Lower lobe of right lung (tissue), 2 donors: ENCODE measurements at regions not wholly inside any gene's neighbourhood (a gene's known extent, or its start where the extent isn't known, plus 50 kb on each side); places are given as distances from the start of the nearest gene placed in this dataset.

Experiments used
- ATAC-seq, 2 donors: fragments of 200-7000 bp; cut with Tn5 transposase; one replicate each; pipeline ENCODE4 v1.9.1; 2020 to 2022; ENCODE audit warnings: mild to moderate bottlenecking in 2 of 2, moderate library complexity in 2 of 2
- DNase-seq: peaks from one replicate; pipeline ENCODE4 v3.0.0-alpha.2; 2020
- H3K27ac ChIP-seq: fragments of 200-600 bp; one replicate; pipeline ENCODE4 v1.8.0; 2022
- H3K27me3 ChIP-seq: fragments of 200-600 bp; one replicate; pipeline ENCODE4 v1.8.0; 2022; ENCODE audit warnings: low read depth
- H3K36me3 ChIP-seq: fragments of 200-600 bp; one replicate; pipeline ENCODE4 v1.8.0; 2022; ENCODE audit warnings: mild to moderate bottlenecking
- H3K4me1 ChIP-seq: fragments of 200-600 bp; one replicate; pipeline ENCODE4 v1.8.0; 2022
- H3K4me3 ChIP-seq: fragments of 200-600 bp; one replicate; pipeline ENCODE4 v1.8.0; 2022; ENCODE audit warnings: mild to moderate bottlenecking
- H3K9me3 ChIP-seq: fragments of 200-600 bp; one replicate; pipeline ENCODE4 v1.8.0; 2022
- CTCF ChIP-seq: fragments of 200-600 bp; IDR thresholded peaks from one replicate; pipeline ENCODE4 v1.8.0; 2022; ENCODE audit warnings: antibody characterized with exemption, mild to moderate bottlenecking
- intact Hi-C: fragments of 100-400 bp; cut with DNase I; formaldehyde crosslinking; loops from one replicate; pipeline ENCODE4 v1.11.0; 2022
- donor health status: DM: no; HTN: yes; CAD: no; lungs with severe emphysema.

GRCh38 chr15:66935688-66936087 lies 129.7 kb upstream of the SMAD3 start:
- no peak for ATAC-seq
- intact Hi-C loops, result no loop called here
- Histone ChIP-seq H3K9me3 (no peaks in the 10 kb centered on the region), H3K27me3 (no peaks in the 10 kb centered on the region), H3K4me3 (peak overlapping the region; percentile 43), H3K36me3 (no peaks in the 10 kb centered on the region), H3K4me1 (peaks cover 26% of the 10 kb centered on the region), H3K27ac (peak overlapping the region; percentile 68)
- no peak for TF ChIP-seq CTCF
- no peak for DNase-seq

GRCh38 chr15:66936109-66936860 lies 129.1 kb upstream of the SMAD3 start:
- ATAC-seq, result peak; percentile 5 to 32
- H3K27ac ChIP-seq, result peak overlapping the region; percentile 68
- DNase-seq, result no peak

GRCh38 chr15:66936861-66937582 lies 128.4 kb upstream of the SMAD3 start:
- TF ChIP-seq CTCF, result no peak
- H3K27ac ChIP-seq, result peak overlapping the region; percentile 68
- DNase-seq, result no peak
- intact Hi-C loops, result no loop called here
- peaks cover 30% of the 10 kb centered on the region for H3K4me1 ChIP-seq
- H3K4me3 ChIP-seq, result peak overlapping the region; percentile 43
- H3K36me3 ChIP-seq, result no peaks in the 10 kb centered on the region
- no peaks in the 10 kb centered on the region for H3K9me3 ChIP-seq
- ATAC-seq, result no peak
- H3K27me3 ChIP-seq, result no peaks in the 10 kb centered on the region

More at GRCh38 chr15:66936109-66936860, 129.1 kb upstream of the SMAD3 start:
- intact Hi-C loops, result no loop called here
- H3K4me1 ChIP-seq, result peaks cover 30% of the 10 kb centered on the region
- H3K27me3 ChIP-seq, result no peaks in the 10 kb centered on the region
- H3K9me3 ChIP-seq, result no peaks in the 10 kb centered on the region
- no peaks in the 10 kb centered on the region for H3K36me3 ChIP-seq
- H3K4me3 ChIP-seq, result peak overlapping the region; percentile 43
- no peak for TF ChIP-seq CTCF

- no peaks in the 10 kb centered on the region for H3K36me3 ChIP-seq
- ATAC-seq (no peak), DNase-seq (no peak)
- H3K27ac ChIP-seq, result no peak overlapping the region
- TF ChIP-seq CTCF, result no peak
- peaks cover 27% of the 10 kb centered on the region for H3K4me1 ChIP-seq
- no peaks in the 10 kb centered on the region for H3K27me3 ChIP-seq
- intact Hi-C loops, result no loop called here
- H3K9me3 ChIP-seq, result no peaks in the 10 kb centered on the region
- H3K4me3 ChIP-seq, result no peak overlapping the region
Measured at GRCh38 chr15:66937588-66937987, 127.8 kb upstream of the SMAD3 start.

- Histone ChIP-seq H3K27ac (no peak overlapping the region), H3K36me3 (no peaks in the 10 kb centered on the region), H3K27me3 (no peaks in the 10 kb centered on the region), H3K4me1 (peaks cover 27% of the 10 kb centered on the region), H3K9me3 (no peaks in the 10 kb centered on the region), H3K4me3 (no peak overlapping the region)
- ATAC-seq (no peak), DNase-seq (no peak)
- intact Hi-C loops, result no loop called here
- TF ChIP-seq CTCF, result no peak
Measured at GRCh38 chr15:66938114-66938830, 127.1 kb upstream of the SMAD3 start.
